ENCODE measurements at regions not wholly inside any gene's neighbourhood (a gene's known extent, or its start where the extent isn't known, plus 50 kb on each side); places are given as distances from the start of the nearest gene placed in this dataset.
A peak's percentile ranks its signal among the peaks of the same experiment; 100 is the strongest.

- no peak overlapping the region for H4K5ac ChIP-seq (ENCODE audit: low read depth, low read length)
- H2BK5ac ChIP-seq (ENCODE audit: low read depth, low read length, poor library complexity, severe bottlenecking) = no peak overlapping the region
- H2AFZ ChIP-seq (replicated peaks; ENCODE audit: low read length, poor library complexity) = no peak overlapping the region
- no peak overlapping the region for H3K9ac ChIP-seq (ENCODE audit: low read depth, low read length)
- no peaks in the 10 kb centered on the region for H4K20me1 ChIP-seq (ENCODE audit: insufficient read depth, low read length)
- H3K27ac ChIP-seq (ENCODE audit: insufficient read depth, low read length) = no peak overlapping the region
- H3K9me3 ChIP-seq (ENCODE audit: control insufficient read depth, insufficient read depth, low read length) = no peaks in the 10 kb centered on the region
- TF ChIP-seq BHLHE40 (IDR thresholded peaks at IDR 0.05; ENCODE audit: low read depth, low read length) (no peak), CEBPB (IDR thresholded peaks at IDR 0.05; ENCODE audit: low read depth, low read length) (no peak), FOS (IDR thresholded peaks at IDR 0.05; ENCODE audit: low read depth, low read length) (no peak), RFX5 (IDR thresholded peaks at IDR 0.05; ENCODE audit: low read depth, low read length) (no peak), RCOR1 (IDR thresholded peaks at IDR 0.05; ENCODE audit: insufficient replicate concordance, low read length) (no peak), CHD1 (IDR thresholded peaks at IDR 0.05; ENCODE audit: low read depth, low read length) (no peak), MAFK (IDR thresholded peaks at IDR 0.05; ENCODE audit: low read depth, low read length) (no peak), POLR2A (IDR thresholded peaks at IDR 0.05; ENCODE audit: low read depth, low read length) (no peak), MXI1 (IDR thresholded peaks at IDR 0.05; ENCODE audit: borderline replicate concordance, low read depth, low read length) (no peak), MAZ (IDR thresholded peaks at IDR 0.05; ENCODE audit: borderline replicate concordance, low read depth, low read length) (no peak), RAD21 (IDR thresholded peaks at IDR 0.05; ENCODE audit: low read length) (no peak), NFE2L2 (IDR thresholded peaks at IDR 0.05; ENCODE audit: low read depth, low read length) (no peak)
- TF ChIP-seq, protein P1, sequence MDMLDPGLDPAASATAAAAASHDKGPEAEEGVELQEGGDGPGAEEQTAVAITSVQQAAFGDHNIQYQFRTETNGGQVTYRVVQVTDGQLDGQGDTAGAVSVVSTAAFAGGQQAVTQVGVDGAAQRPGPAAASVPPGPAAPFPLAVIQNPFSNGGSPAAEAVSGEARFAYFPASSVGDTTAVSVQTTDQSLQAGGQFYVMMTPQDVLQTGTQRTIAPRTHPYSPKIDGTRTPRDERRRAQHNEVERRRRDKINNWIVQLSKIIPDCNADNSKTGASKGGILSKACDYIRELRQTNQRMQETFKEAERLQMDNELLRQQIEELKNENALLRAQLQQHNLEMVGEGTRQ (IDR thresholded peaks at IDR 0.05; ENCODE audit: low read depth, low read length) = no peak
- TF ChIP-seq, protein P2, sequence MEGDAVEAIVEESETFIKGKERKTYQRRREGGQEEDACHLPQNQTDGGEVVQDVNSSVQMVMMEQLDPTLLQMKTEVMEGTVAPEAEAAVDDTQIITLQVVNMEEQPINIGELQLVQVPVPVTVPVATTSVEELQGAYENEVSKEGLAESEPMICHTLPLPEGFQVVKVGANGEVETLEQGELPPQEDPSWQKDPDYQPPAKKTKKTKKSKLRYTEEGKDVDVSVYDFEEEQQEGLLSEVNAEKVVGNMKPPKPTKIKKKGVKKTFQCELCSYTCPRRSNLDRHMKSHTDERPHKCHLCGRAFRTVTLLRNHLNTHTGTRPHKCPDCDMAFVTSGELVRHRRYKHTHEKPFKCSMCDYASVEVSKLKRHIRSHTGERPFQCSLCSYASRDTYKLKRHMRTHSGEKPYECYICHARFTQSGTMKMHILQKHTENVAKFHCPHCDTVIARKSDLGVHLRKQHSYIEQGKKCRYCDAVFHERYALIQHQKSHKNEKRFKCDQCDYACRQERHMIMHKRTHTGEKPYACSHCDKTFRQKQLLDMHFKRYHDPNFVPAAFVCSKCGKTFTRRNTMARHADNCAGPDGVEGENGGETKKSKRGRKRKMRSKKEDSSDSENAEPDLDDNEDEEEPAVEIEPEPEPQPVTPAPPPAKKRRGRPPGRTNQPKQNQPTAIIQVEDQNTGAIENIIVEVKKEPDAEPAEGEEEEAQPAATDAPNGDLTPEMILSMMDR (conservative IDR thresholded peaks at IDR 0.05; ENCODE audit: low read depth, low read length) = no peak
- H3K36me3 ChIP-seq (ENCODE audit: control insufficient read depth, insufficient read depth, low read length) = no peaks in the 10 kb centered on the region
- dilution Hi-C loops (cut with HindIII; ENCODE audit: low sequenced_read_pairs, unreplicated experiment) = no loop called here
- H2BK120ac ChIP-seq (ENCODE audit: low read depth, low read length) = no peak overlapping the region
- no peak overlapping the region for H2BK20ac ChIP-seq (ENCODE audit: low read depth, low read length)
- no peak overlapping the region for H3K23ac ChIP-seq (ENCODE audit: low read depth, low read length)
- no peak overlapping the region for H3K18ac ChIP-seq (ENCODE audit: low read depth, low read length)
- H3K56ac ChIP-seq (ENCODE audit: extremely low read depth, insufficient read depth, low read length) = no peak overlapping the region
- H3K4me2 ChIP-seq (ENCODE audit: low read depth, low read length) = no peak overlapping the region
- ChIA-PET POLR2A (ENCODE audit: unreplicated experiment) (no interaction called here), CTCF (no interaction called here)
- H3K79me1 ChIP-seq (ENCODE audit: low read depth in 1 of 2, low read length in 2 of 2) = no peaks in the 10 kb centered on the region
- no peak overlapping the region for H2AK5ac ChIP-seq (ENCODE audit: low read depth, low read length)
- H4K8ac ChIP-seq (ENCODE audit: low read depth in 2 of 2, low read length in 2 of 2) = no peak overlapping the region
- no TSS peak for BruUV-seq (replicated peaks)
- H3K4me3 ChIP-seq (ENCODE audit: insufficient read depth, low read depth, low read length) = no peak overlapping the region
- no peaks in the 10 kb centered on the region for H3K9me1 ChIP-seq (ENCODE audit: insufficient read depth, low read length)
- no peaks in the 10 kb centered on the region for H3K27me3 ChIP-seq (ENCODE audit: control insufficient read depth, insufficient read depth, low read length)
- no peak overlapping the region for H2AK9ac ChIP-seq (replicated peaks; ENCODE audit: low read depth, low read length, poor library complexity)
- DNase-seq (peak; percentile 0), ATAC-seq (ENCODE audit: low read depth) (no peak)
- intact Hi-C loops (cut with micrococcal nuclease) = no loop called here
- no peak overlapping the region for H2BK15ac ChIP-seq (ENCODE audit: low read depth, low read length)
- no peak overlapping the region for H3K14ac ChIP-seq (replicated peaks; ENCODE audit: low read depth, low read length)
- H3K4ac ChIP-seq (ENCODE audit: low read depth, low read length) = no peak overlapping the region
- in situ Hi-C loops (cut with MboI; ENCODE audit: low sequenced_read_pairs) = no loop called here
- H4K91ac ChIP-seq (ENCODE audit: insufficient read depth, low read depth, low read length) = no peak overlapping the region
- H3K4me1 ChIP-seq (ENCODE audit: control insufficient read depth, insufficient read depth, low read length) = no peaks in the 10 kb centered on the region
Measured at GRCh38 chr14:28987516-28987915, 220.9 kb downstream of the FOXG1 start.

All from IMR-90 (cell line).